ENCODE measurements at regions not wholly inside any gene's neighbourhood (a gene's known extent, or its start where the extent isn't known, plus 50 kb on each side); places are given as distances from the start of the nearest gene placed in this dataset.
"Not testable (repeated sequence)": the region's sequence is repeated elsewhere in the genome, so short reads cannot be mapped to it uniquely, and the experiment has no call there.

DNA sequence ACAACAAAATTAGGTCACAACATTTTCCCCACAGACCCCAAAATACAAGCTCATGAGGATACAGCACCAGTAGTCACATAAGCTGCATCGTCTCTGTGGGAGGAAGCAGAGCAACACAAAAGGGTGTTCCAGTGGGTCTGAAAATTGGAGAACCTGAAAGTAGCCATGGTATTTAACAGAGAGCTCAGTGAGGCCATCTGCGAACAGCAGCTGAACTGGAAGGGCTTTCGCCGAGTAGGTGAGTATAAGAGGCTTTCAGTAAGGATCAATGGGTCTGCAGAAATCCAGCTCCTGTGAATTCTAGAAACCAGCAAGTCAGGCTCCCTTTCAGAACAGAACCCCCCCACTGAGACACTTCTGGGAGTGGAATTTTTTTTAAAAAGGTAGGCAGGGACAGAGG, 120.0 kb upstream of the RREB1 start:
- Histone ChIP-seq H4K20me1 (ENCODE audit: insufficient read depth, poor library complexity, severe bottlenecking) (no peaks in the 10 kb centered on the region), H3K9me3 (ENCODE audit: low read depth) (no peaks in the 10 kb centered on the region), H3K79me2 (no peaks in the 10 kb centered on the region), H3K4me1 (ENCODE audit: insufficient read depth) (peaks cover 6% of the 10 kb centered on the region), H3K9me2 (replicated peaks; ENCODE audit: insufficient read depth) (no peaks in the 10 kb centered on the region), H2AFZ (no peak overlapping the region), H3K4me2 (no peak overlapping the region), H3K36me3 (replicated peaks; ENCODE audit: insufficient read depth, low read depth) (no peaks in the 10 kb centered on the region), H3K27ac (no peak overlapping the region), H3K4me3 (no peak overlapping the region), H3K27me3 (no peaks in the 10 kb centered on the region)
- TF ChIP-seq, protein P1, sequence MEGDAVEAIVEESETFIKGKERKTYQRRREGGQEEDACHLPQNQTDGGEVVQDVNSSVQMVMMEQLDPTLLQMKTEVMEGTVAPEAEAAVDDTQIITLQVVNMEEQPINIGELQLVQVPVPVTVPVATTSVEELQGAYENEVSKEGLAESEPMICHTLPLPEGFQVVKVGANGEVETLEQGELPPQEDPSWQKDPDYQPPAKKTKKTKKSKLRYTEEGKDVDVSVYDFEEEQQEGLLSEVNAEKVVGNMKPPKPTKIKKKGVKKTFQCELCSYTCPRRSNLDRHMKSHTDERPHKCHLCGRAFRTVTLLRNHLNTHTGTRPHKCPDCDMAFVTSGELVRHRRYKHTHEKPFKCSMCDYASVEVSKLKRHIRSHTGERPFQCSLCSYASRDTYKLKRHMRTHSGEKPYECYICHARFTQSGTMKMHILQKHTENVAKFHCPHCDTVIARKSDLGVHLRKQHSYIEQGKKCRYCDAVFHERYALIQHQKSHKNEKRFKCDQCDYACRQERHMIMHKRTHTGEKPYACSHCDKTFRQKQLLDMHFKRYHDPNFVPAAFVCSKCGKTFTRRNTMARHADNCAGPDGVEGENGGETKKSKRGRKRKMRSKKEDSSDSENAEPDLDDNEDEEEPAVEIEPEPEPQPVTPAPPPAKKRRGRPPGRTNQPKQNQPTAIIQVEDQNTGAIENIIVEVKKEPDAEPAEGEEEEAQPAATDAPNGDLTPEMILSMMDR (IDR thresholded peaks at IDR 0.05; ENCODE audit: poor library complexity), result no peak
- no peak for TF ChIP-seq EZH2phosphoT487 (IDR thresholded peaks at IDR 0.05; ENCODE audit: low read depth, severe bottlenecking, unreplicated experiment)
- TF ChIP-seq EZH2 (IDR thresholded peaks at IDR 0.05; ENCODE audit: borderline replicate concordance), result no peak
- no peak for DNase-seq (ENCODE audit: low spot score)
- WGBS (ENCODE audit: low lambda C conversion rate, missing lambda C conversion rate), result 81% methylated on average over 4 of the region's 4 CpGs

DNA sequence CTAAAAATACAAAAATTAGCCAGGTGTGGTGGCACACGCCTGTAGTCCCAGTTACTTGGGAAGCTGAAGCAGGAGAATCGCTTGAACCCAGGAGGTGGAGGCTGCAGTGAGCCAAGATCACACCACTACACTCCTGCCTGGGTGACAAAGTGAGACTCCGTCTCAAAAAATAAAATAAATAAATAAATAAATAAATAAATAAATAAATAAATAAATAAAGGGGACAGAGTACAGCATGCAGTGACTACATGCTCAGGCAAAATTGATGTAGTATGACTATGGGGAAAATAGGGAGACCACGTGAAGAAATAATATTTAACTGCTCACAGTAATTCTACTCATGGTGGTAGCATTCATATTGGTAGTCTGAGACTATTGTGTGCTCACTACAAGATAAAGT, 117.7 kb upstream of the RREB1 start:
- 98% methylated on average over 4 of the region's 4 CpGs for WGBS (ENCODE audit: low lambda C conversion rate, missing lambda C conversion rate)

DNA sequence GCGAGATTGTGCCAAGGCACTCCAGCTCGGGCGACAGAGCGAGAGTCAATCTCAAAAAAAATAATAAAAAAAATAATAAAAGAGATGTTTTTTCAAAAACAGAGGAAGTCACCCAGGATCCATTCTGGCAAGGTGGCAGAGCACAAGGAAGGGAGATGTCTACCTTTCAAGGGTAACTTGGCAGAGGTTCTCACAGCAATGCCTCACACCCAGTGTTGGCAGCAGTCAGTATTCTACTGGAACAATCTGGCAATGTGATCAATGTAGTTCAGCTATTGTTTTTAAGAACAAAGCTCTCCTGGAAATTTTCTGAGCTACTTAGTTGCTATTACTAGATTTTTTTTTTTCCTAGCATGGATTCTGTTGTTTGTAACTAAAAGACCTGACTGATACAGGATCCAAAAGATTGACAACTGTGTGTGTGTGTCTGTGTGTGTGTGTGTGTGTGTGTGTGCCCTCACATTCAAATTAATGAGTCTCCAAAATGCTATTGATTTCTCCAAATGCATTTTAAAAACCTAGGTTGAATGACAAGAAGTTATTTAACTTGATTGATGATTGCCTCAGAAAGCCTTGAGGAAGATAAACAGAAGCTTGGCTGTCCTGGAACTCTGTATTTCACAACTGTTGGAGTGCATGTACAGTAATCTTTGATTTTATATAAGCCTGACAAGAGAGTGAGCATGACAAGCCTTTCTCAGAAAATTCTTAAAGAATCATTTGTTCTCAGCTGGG, 114.1 kb upstream of the RREB1 start:
- H3K9me3 ChIP-seq (ENCODE audit: low read depth), result no peaks in the 10 kb centered on the region
- no peak overlapping the region for H3K4me3 ChIP-seq
- peaks cover 9% of the 10 kb centered on the region for H3K4me1 ChIP-seq (ENCODE audit: insufficient read depth)
- H3K27me3 ChIP-seq, result no peaks in the 10 kb centered on the region
- DNase-seq (ENCODE audit: low spot score), result no peak
- no peaks in the 10 kb centered on the region for H3K36me3 ChIP-seq (replicated peaks; ENCODE audit: insufficient read depth, low read depth)
- no peak overlapping the region for H3K27ac ChIP-seq
- no peaks in the 10 kb centered on the region for H3K9me2 ChIP-seq (replicated peaks; ENCODE audit: insufficient read depth)
- H3K4me2 ChIP-seq, result no peak overlapping the region
- H3K79me2 ChIP-seq, result no peaks in the 10 kb centered on the region
- no peaks in the 10 kb centered on the region for H4K20me1 ChIP-seq (ENCODE audit: insufficient read depth, poor library complexity, severe bottlenecking)
- 97% methylated on average over 4 of the region's 4 CpGs for WGBS (ENCODE audit: low lambda C conversion rate, missing lambda C conversion rate)
- TF ChIP-seq, protein P1 (IDR thresholded peaks at IDR 0.05; ENCODE audit: poor library complexity), result no peak
- no peak overlapping the region for H2AFZ ChIP-seq

More for the DNA sequence above, 117.7 kb upstream of the RREB1 start:
- not testable (repeated sequence) for H4K20me1 ChIP-seq (ENCODE audit: insufficient read depth, poor library complexity, severe bottlenecking); H3K4me2 ChIP-seq; H3K36me3 ChIP-seq (replicated peaks; ENCODE audit: insufficient read depth, low read depth); H3K79me2 ChIP-seq; H3K9me3 ChIP-seq (ENCODE audit: low read depth); DNase-seq (ENCODE audit: low spot score); H3K9me2 ChIP-seq (replicated peaks; ENCODE audit: insufficient read depth); H3K4me1 ChIP-seq (ENCODE audit: insufficient read depth); H3K27ac ChIP-seq; H3K4me3 ChIP-seq; H2AFZ ChIP-seq; H3K27me3 ChIP-seq

DNA sequence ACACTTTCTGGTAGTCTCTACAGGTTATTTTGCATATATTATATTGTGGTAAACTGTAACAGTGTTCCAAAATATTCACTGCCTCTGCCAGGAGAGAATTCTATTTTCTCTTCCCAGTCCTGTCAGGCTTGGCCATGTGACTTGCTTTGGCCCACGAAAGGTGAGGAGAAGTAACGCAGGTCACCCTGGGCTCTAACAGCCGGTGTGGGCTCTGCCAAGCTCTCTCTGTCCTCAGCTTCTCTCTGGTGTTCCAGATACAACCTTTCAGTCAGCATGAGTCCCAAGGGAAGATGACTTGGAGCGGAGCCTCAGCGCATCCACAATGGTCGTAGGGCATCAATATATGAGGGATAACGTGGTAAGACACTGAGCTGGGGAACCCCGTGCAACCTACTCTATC, 113.0 kb upstream of the RREB1 start:
- peaks cover 9% of the 10 kb centered on the region for H3K4me1 ChIP-seq (ENCODE audit: insufficient read depth)
- H3K79me2 ChIP-seq, result no peaks in the 10 kb centered on the region
- H4K20me1 ChIP-seq (ENCODE audit: insufficient read depth, poor library complexity, severe bottlenecking), result no peaks in the 10 kb centered on the region
- no peak overlapping the region for H3K27ac ChIP-seq
- H3K9me2 ChIP-seq (replicated peaks; ENCODE audit: insufficient read depth), result no peaks in the 10 kb centered on the region
- H3K4me3 ChIP-seq, result no peak overlapping the region
- H3K9me3 ChIP-seq (ENCODE audit: low read depth), result no peaks in the 10 kb centered on the region
- TF ChIP-seq EZH2phosphoT487 (IDR thresholded peaks at IDR 0.05; ENCODE audit: low read depth, severe bottlenecking, unreplicated experiment) (no peak), EZH2 (IDR thresholded peaks at IDR 0.05; ENCODE audit: borderline replicate concordance) (no peak)
- TF ChIP-seq, protein P1 (IDR thresholded peaks at IDR 0.05; ENCODE audit: poor library complexity), result no peak
- no peaks in the 10 kb centered on the region for H3K27me3 ChIP-seq
- no peaks in the 10 kb centered on the region for H3K36me3 ChIP-seq (replicated peaks; ENCODE audit: insufficient read depth, low read depth)
- DNase-seq (ENCODE audit: low spot score), result no peak
- H3K4me2 ChIP-seq, result no peak overlapping the region
- 89% methylated on average over 8 of the region's 8 CpGs for WGBS (ENCODE audit: low lambda C conversion rate, missing lambda C conversion rate)
- H2AFZ ChIP-seq, result no peak overlapping the region
